Mesenchymal stem cell (in vitro differentiated cells and primary cell): ENCODE measurements at regions not wholly inside any gene's neighbourhood (a gene's known extent, or its start where the extent isn't known, plus 50 kb on each side); places are given as distances from the start of the nearest gene placed in this dataset.
"Not testable (repeated sequence)": the region's sequence is repeated elsewhere in the genome, so short reads cannot be mapped to it uniquely, and the experiment has no call there.

Source experiments
- DNase-seq: peaks from one replicate; pipeline ENCODE4 v3.0.0-alpha.2; 2013
- H2AFZ ChIP-seq: one replicate; pipeline ENCODE4 v1.6.1; 2013; ENCODE audit warnings: low read depth, mild to moderate bottlenecking, control low read depth, inconsistent platforms, low read length, moderate library complexity
- H2AK5ac ChIP-seq: 2 replicates; pipeline ENCODE4 v1.6.1; 2013; ENCODE audit warnings: low read length, moderate library complexity, mild to moderate bottlenecking, inconsistent platforms; ENCODE audit not compliant: severe bottlenecking
- H2BK120ac ChIP-seq: one replicate; pipeline ENCODE4 v1.6.1; 2013; ENCODE audit warnings: low read depth, mild to moderate bottlenecking, inconsistent platforms, low read length, moderate library complexity
- H2BK12ac ChIP-seq, 2 experiments: one replicate each; pipeline ENCODE4 v1.6.1; 2013; ENCODE audit warnings: inconsistent platforms in 2 of 2, low read length in 2 of 2, mild to moderate bottlenecking in 2 of 2, moderate library complexity in 2 of 2, control low read depth in 1 of 2
- H2BK15ac ChIP-seq: one replicate; pipeline ENCODE4 v1.6.1; 2013; ENCODE audit warnings: mild to moderate bottlenecking, low read depth, inconsistent platforms; ENCODE audit not compliant: poor library complexity, severe bottlenecking
- H2BK5ac ChIP-seq: 2 replicates; pipeline ENCODE4 v1.6.1; 2013; ENCODE audit warnings: low read depth, mild to moderate bottlenecking, low read length, control low read depth, inconsistent platforms; ENCODE audit not compliant: poor library complexity, severe bottlenecking
- H3K14ac ChIP-seq, 2 experiments: one replicate each; pipeline ENCODE4 v1.6.1; 2013; ENCODE audit warnings: inconsistent platforms in 2 of 2, low read length in 2 of 2, control low read depth in 1 of 2, mild to moderate bottlenecking in 1 of 2, moderate library complexity in 1 of 2
- H3K18ac ChIP-seq, 2 experiments: one replicate each; pipeline ENCODE4 v1.6.1; 2013; ENCODE audit warnings: inconsistent platforms in 2 of 2, low read length in 2 of 2, control low read depth in 1 of 2, low read depth in 1 of 2, mild to moderate bottlenecking in 1 of 2
- H3K23ac ChIP-seq, 2 experiments: one replicate each; pipeline ENCODE4 v1.6.1; 2013; ENCODE audit warnings: inconsistent platforms in 2 of 2, low read length in 2 of 2, mild to moderate bottlenecking in 2 of 2, moderate library complexity in 2 of 2, control low read depth in 1 of 2
- H3K27ac ChIP-seq: 2 replicates; pipeline ENCODE4 v1.5.1; 2013; ENCODE audit warnings: mild to moderate bottlenecking, moderate library complexity, low read length, control low read depth, inconsistent platforms; ENCODE audit not compliant: poor library complexity, severe bottlenecking
- H3K27me3 ChIP-seq, 2 experiments: 2 replicates each; pipeline versions ENCODE4 v1.6.1 to v1.7.0; 2013; ENCODE audit warnings: low read length in 2 of 2, mild to moderate bottlenecking in 2 of 2, moderate library complexity in 2 of 2, control low read depth in 1 of 2, inconsistent platforms in 1 of 2; ENCODE audit not compliant: control insufficient read depth in 1 of 2, insufficient read depth in 1 of 2
- H3K36me3 ChIP-seq, 2 experiments: 2 replicates each; pipeline versions ENCODE4 v1.6.1 to v1.7.0; 2013; ENCODE audit warnings: low read length in 2 of 2, control low read depth in 1 of 2, inconsistent platforms in 1 of 2, low read depth in 1 of 2, mild to moderate bottlenecking in 1 of 2; ENCODE audit not compliant: insufficient read depth in 2 of 2, control insufficient read depth in 1 of 2
- H3K4ac ChIP-seq, 2 experiments: one replicate each; pipeline ENCODE4 v1.6.1; 2013; ENCODE audit warnings: inconsistent platforms in 2 of 2, low read length in 2 of 2, mild to moderate bottlenecking in 2 of 2, moderate library complexity in 2 of 2, control low read depth in 1 of 2, low read depth in 1 of 2
- H3K4me1 ChIP-seq: 2 replicates; pipeline ENCODE4 v1.6.1; 2013; ENCODE audit warnings: low read depth, low read length, control low read depth; ENCODE audit not compliant: control insufficient read depth, insufficient read depth
- H3K4me2 ChIP-seq: 2 replicates; pipeline ENCODE4 v1.6.1; 2013; ENCODE audit warnings: low read length, mild to moderate bottlenecking, inconsistent platforms; ENCODE audit not compliant: poor library complexity, severe bottlenecking
- H3K4me3 ChIP-seq, 2 experiments: 2 replicates each; pipeline versions ENCODE4 v1.5.1 to v1.7.0; 2013; ENCODE audit warnings: low read length in 2 of 2, mild to moderate bottlenecking in 2 of 2, control low read depth in 1 of 2, low read depth in 1 of 2; ENCODE audit not compliant: insufficient read depth in 1 of 2
- H3K79me1 ChIP-seq: replicated peaks from 2 replicates; pipeline ENCODE4 v1.6.1; 2013; ENCODE audit warnings: mild to moderate bottlenecking, control low read depth, low read length, inconsistent platforms; ENCODE audit not compliant: poor library complexity, severe bottlenecking
- H3K9ac ChIP-seq: 2 replicates; pipeline ENCODE4 v1.7.0; 2013; ENCODE audit warnings: mild to moderate bottlenecking, low read length, moderate library complexity
- H3K9me3 ChIP-seq: 2 replicates; pipeline ENCODE4 v1.7.0; 2013; ENCODE audit warnings: mild to moderate bottlenecking, low read length; ENCODE audit not compliant: control insufficient read depth
- H4K8ac ChIP-seq: one replicate; pipeline ENCODE4 v1.6.1; 2013; ENCODE audit warnings: inconsistent platforms, mild to moderate bottlenecking, low read length, moderate library complexity
- H4K91ac ChIP-seq: one replicate; pipeline ENCODE4 v1.6.1; 2013; ENCODE audit warnings: mild to moderate bottlenecking, low read length, inconsistent platforms
- WGBS: methylation state at CpG from one replicate; pipeline ENCODE4 v1.1.7; 2013; ENCODE audit warnings: mixed read lengths; 5-methylcytosine and 5-hydroxymethylcytosine counted together

DNA sequence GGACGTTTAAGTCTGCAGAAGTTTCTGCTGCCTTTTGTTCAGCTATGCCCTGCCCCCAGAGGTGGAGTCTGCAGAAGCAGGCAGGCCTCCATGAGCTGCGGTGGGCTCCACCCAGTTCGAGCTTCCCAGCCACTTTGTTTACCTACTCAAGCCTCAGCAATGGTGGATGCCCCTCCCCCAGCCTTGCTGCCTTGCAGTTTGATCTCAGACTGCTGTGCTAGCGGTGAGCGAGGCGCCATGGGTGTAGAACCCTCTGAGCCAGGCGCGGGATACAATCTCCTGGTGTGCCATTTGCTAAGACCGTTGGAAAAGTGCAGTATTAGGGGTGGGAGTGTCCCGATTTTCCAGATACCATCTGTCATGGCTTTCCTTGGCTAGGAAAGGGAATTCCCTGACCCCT is 351.4 kb upstream of the MTNR1B start:
- H3K9ac ChIP-seq, H3K27ac ChIP-seq, H3K4ac ChIP-seq, H3K79me1 ChIP-seq, H3K9me3 ChIP-seq, H2AK5ac ChIP-seq, H2BK12ac ChIP-seq, H3K36me3 ChIP-seq, H3K18ac ChIP-seq, DNase-seq, H3K14ac ChIP-seq, H4K91ac ChIP-seq, H2BK5ac ChIP-seq, H3K4me3 ChIP-seq, H2AFZ ChIP-seq, H2BK15ac ChIP-seq, H3K27me3 ChIP-seq, H3K4me2 ChIP-seq, H3K23ac ChIP-seq, H4K8ac ChIP-seq, H3K4me1 ChIP-seq, H2BK120ac ChIP-seq: not testable (repeated sequence)
- 88% methylated on average over 10 of the region's 10 CpGs for WGBS

DNA sequence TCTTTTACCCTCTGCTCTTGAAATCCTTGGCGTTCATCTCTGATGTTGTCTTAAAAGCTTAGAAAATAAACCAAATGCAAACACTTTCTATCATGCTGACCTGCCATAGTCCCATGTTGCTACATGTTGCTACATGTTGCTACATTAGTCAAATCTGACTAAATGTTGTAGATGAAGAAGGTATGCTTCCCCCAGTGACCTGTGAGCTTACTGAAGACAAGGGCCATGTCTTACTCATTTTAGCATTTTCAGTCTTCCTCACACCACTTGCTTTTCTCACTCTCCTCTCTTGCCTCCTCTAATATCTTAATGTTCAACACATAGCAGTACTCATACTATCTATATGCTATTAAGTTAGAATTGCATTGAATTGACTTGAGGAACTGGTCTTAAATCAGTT is 346.4 kb upstream of the MTNR1B start:
- H3K23ac ChIP-seq = no peak overlapping the region
- no peaks in the 10 kb centered on the region for H3K27me3 ChIP-seq
- no peak overlapping the region for H2AK5ac ChIP-seq
- H3K14ac ChIP-seq = no peak overlapping the region
- H2AFZ ChIP-seq = no peak overlapping the region
- WGBS = no CpG with 5 or more reads among the region's 1 CpG
- no peak overlapping the region for H3K4me3 ChIP-seq
- H3K4ac ChIP-seq = no peak overlapping the region
- H2BK15ac ChIP-seq = no peak overlapping the region
- H3K9me3 ChIP-seq = no peaks in the 10 kb centered on the region
- peaks cover 2% of the 10 kb centered on the region for H3K4me1 ChIP-seq
- H2BK120ac ChIP-seq = no peak overlapping the region
- H3K36me3 ChIP-seq = no peaks in the 10 kb centered on the region
- no peak for DNase-seq
- H2BK5ac ChIP-seq = no peak overlapping the region
- H2BK12ac ChIP-seq = no peak overlapping the region
- no peak overlapping the region for H3K9ac ChIP-seq
- no peak overlapping the region for H4K91ac ChIP-seq
- H3K27ac ChIP-seq = no peak overlapping the region
- H4K8ac ChIP-seq = no peak overlapping the region
- H3K79me1 ChIP-seq = no peaks in the 10 kb centered on the region
- no peak overlapping the region for H3K18ac ChIP-seq
- H3K4me2 ChIP-seq = no peak overlapping the region

DNA sequence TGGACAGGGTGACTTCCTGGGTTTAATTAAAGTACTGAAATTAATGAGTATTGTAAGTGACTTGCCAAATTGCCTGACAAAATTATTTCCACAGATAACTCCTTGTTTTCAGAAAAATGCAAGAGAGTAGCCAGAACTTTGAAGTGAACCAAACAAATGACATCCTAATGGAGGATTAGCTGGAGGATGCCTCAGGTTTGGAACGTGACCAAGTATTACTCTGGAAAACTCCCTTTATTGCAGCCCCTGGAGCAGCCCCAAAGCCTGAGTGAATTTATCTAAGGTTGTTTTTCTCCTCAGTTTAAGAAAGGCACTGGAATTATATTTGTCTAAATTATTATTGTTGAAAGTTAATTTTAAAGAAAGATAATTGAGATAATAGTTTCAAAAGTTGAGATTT is 343.6 kb upstream of the MTNR1B start:
- WGBS = 75% methylated on average over 1 of the region's 1 CpG
- H2AK5ac ChIP-seq = no peak overlapping the region
- H2AFZ ChIP-seq = no peak overlapping the region
- no peak overlapping the region for H2BK15ac ChIP-seq
- no peak overlapping the region for H3K23ac ChIP-seq
- no peak overlapping the region for H2BK12ac ChIP-seq
- H2BK120ac ChIP-seq = no peak overlapping the region
- H3K18ac ChIP-seq = no peak overlapping the region
- no peak overlapping the region for H3K4ac ChIP-seq
- no peak overlapping the region for H3K27ac ChIP-seq
- no peak overlapping the region for H3K14ac ChIP-seq
- no peak for DNase-seq
- no peaks in the 10 kb centered on the region for H3K27me3 ChIP-seq
- H3K4me3 ChIP-seq = no peak overlapping the region
- H3K4me2 ChIP-seq = no peak overlapping the region
- no peaks in the 10 kb centered on the region for H3K36me3 ChIP-seq
- H4K8ac ChIP-seq = no peak overlapping the region
- no peak overlapping the region for H3K9ac ChIP-seq
- H3K4me1 ChIP-seq = peaks cover 3% of the 10 kb centered on the region
- no peak overlapping the region for H2BK5ac ChIP-seq
- no peaks in the 10 kb centered on the region for H3K9me3 ChIP-seq
- no peak overlapping the region for H4K91ac ChIP-seq
- no peaks in the 10 kb centered on the region for H3K79me1 ChIP-seq

- no CpG with 5 or more reads among the region's 1 CpG for WGBS
- Histone ChIP-seq H2BK15ac (no peak overlapping the region), H3K14ac (no peak overlapping the region), H3K18ac (no peak overlapping the region), H3K9ac (no peak overlapping the region), H3K27ac (no peak overlapping the region), H3K23ac (no peak overlapping the region), H2AK5ac (no peak overlapping the region), H3K4me1 (peaks cover 3% of the 10 kb centered on the region), H2BK5ac (no peak overlapping the region), H3K9me3 (no peaks in the 10 kb centered on the region), H2AFZ (no peak overlapping the region), H2BK12ac (no peak overlapping the region), H3K79me1 (no peaks in the 10 kb centered on the region), H3K27me3 (no peaks in the 10 kb centered on the region), H4K8ac (no peak overlapping the region), H3K4me2 (no peak overlapping the region), H2BK120ac (no peak overlapping the region), H4K91ac (no peak overlapping the region), H3K4me3 (no peak overlapping the region), H3K4ac (no peak overlapping the region), H3K36me3 (no peaks in the 10 kb centered on the region)
- no peak for DNase-seq
These were observed 342.8 kb upstream of the MTNR1B start for GRCh38 chr11:92626624-92627023.
